GM23338 (cell line): ENCODE measurements at regions not wholly inside any gene's neighbourhood (a gene's known extent, or its start where the extent isn't known, plus 50 kb on each side); places are given as distances from the start of the nearest gene placed in this dataset.

Experiments
- ATAC-seq: fragments of 200-7000 bp; cut with Tn5 transposase; 3 replicates; pipeline ENCODE4 v1.9.1; 2020
- DNase-seq: peaks from one replicate; pipeline ENCODE4 v3.0.0-alpha.2; 2015; ENCODE audit warnings: low spot score
- H2AFZ ChIP-seq: fragments of 200-600 bp; sonication (generic); 2 replicates; pipeline ENCODE4 v1.8.0; 2016; ENCODE audit warnings: antibody characterized with exemption, mild to moderate bottlenecking, moderate library complexity
- H3F3A ChIP-seq: fragments of 200-600 bp; sonication (generic); replicated peaks from 2 replicates; pipeline ENCODE4 v1.8.0; 2017; ENCODE audit warnings: antibody characterized with exemption, mixed run types, low read depth
- H3K27ac ChIP-seq: fragments of 200-600 bp; sonication (generic); 2 replicates; pipeline ENCODE4 v1.6.1; 2016; ENCODE audit warnings: low read depth
- H3K27me3 ChIP-seq: fragments of 200-600 bp; sonication (generic); 2 replicates; pipeline ENCODE4 v1.8.0; 2016; ENCODE audit warnings: mild to moderate bottlenecking, mixed run types, moderate library complexity; ENCODE audit not compliant: insufficient read depth
- H3K36me3 ChIP-seq: fragments of 200-600 bp; sonication (generic); 2 replicates; pipeline ENCODE4 v1.8.0; 2016; ENCODE audit warnings: mild to moderate bottlenecking; ENCODE audit not compliant: insufficient read depth
- H3K4me1 ChIP-seq: fragments of 200-600 bp; sonication (generic); 2 replicates; pipeline ENCODE4 v1.8.0; 2016; ENCODE audit warnings: mild to moderate bottlenecking, moderate library complexity; ENCODE audit not compliant: insufficient read depth
- H3K4me2 ChIP-seq: fragments of 200-600 bp; sonication (generic); 2 replicates; pipeline ENCODE4 v1.7.1; 2017; ENCODE audit warnings: mixed run types
- H3K4me3 ChIP-seq: fragments of 200-600 bp; sonication (generic); 2 replicates; pipeline ENCODE4 v1.6.1; 2016; ENCODE audit warnings: mixed run types
- H3K79me2 ChIP-seq: fragments of 200-600 bp; sonication (generic); replicated peaks from 2 replicates; pipeline ENCODE4 v1.8.0; 2017; ENCODE audit warnings: mild to moderate bottlenecking; ENCODE audit not compliant: insufficient read depth
- H3K9me2 ChIP-seq: fragments of 200-600 bp; sonication (generic); 2 replicates; pipeline ENCODE4 v1.8.0; 2017; ENCODE audit not compliant: insufficient read depth
- H4K20me1 ChIP-seq: fragments of 200-600 bp; sonication (generic); replicated peaks from 2 replicates; pipeline ENCODE4 v1.8.0; 2017; ENCODE audit warnings: mild to moderate bottlenecking; ENCODE audit not compliant: insufficient read depth
- H3K27ac Mint-ChIP-seq: 2 replicates; pipeline ENCODE4 v1.8.0; 2020; ENCODE audit warnings: inconsistent platforms, mild to moderate bottlenecking, moderate library complexity, mixed read lengths
- H3K27me3 Mint-ChIP-seq: 3 replicates; pipeline ENCODE4 v1.8.0; 2022; ENCODE audit warnings: low read depth, mild to moderate bottlenecking, moderate library complexity, mixed read lengths, inconsistent platforms; ENCODE audit not compliant: insufficient read depth, poor library complexity
- H3K36me3 Mint-ChIP-seq: 3 replicates; pipeline ENCODE4 v1.8.0; 2021; ENCODE audit warnings: low read depth, mild to moderate bottlenecking, inconsistent platforms, moderate library complexity, mixed read lengths
- H3K4me1 Mint-ChIP-seq: 3 replicates; pipeline ENCODE4 v1.8.0; 2020; ENCODE audit warnings: mild to moderate bottlenecking, inconsistent platforms, mixed read lengths
- H3K4me3 Mint-ChIP-seq: 3 replicates; pipeline ENCODE4 v1.8.0; 2021; ENCODE audit warnings: moderate library complexity, mild to moderate bottlenecking, inconsistent platforms, mixed read lengths
- H3K9me3 Mint-ChIP-seq: 3 replicates; pipeline ENCODE4 v1.8.0; 2020; ENCODE audit warnings: moderate library complexity, mild to moderate bottlenecking, inconsistent platforms, mixed read lengths
- CREB1 ChIP-seq: fragments of 250-450 bp; sonication (Bioruptor Pico); IDR thresholded peaks from 2 replicates; pipeline ENCODE4 v1.5.0; 2020; ENCODE audit warnings: low read depth, mild to moderate bottlenecking, moderate library complexity
- CTCF ChIP-seq, 2 experiments: fragments of 200-600 bp in 1 of 2; sonication (generic) in 1 of 2; conservative IDR thresholded peaks; 2 replicates each; pipeline versions ENCODE4 v1.5.1 to v1.6.1; 2016 to 2017; ENCODE audit warnings: antibody characterized with exemption in 2 of 2, low read depth in 2 of 2, mild to moderate bottlenecking in 2 of 2, moderate library complexity in 1 of 2
- ETS1 ChIP-seq: IDR thresholded peaks from 2 replicates; pipeline ENCODE4 v1.6.1; 2016; ENCODE audit warnings: antibody characterized with exemption
- EZH2 ChIP-seq: fragments of 200-600 bp; sonication (generic); IDR thresholded peaks from one replicate; pipeline ENCODE4 v1.8.0; 2017; ENCODE audit warnings: antibody characterized with exemption, mild to moderate bottlenecking, low read depth; ENCODE audit not compliant: unreplicated experiment
- EZH2phosphoT487 ChIP-seq: fragments of 200-600 bp; sonication (generic); IDR thresholded peaks from one replicate; pipeline ENCODE4 v1.8.1; 2018; ENCODE audit warnings: antibody characterized with exemption; ENCODE audit not compliant: unreplicated experiment
- JUNB ChIP-seq: IDR thresholded peaks from one replicate; pipeline ENCODE4 v1.6.1; 2016; ENCODE audit warnings: antibody characterized with exemption; ENCODE audit not compliant: unreplicated experiment
- NANOG ChIP-seq: IDR thresholded peaks from 2 replicates; pipeline ENCODE4 v1.6.1; 2016; ENCODE audit warnings: antibody characterized with exemption, borderline replicate concordance
- POLR2AphosphoS5 ChIP-seq: IDR thresholded peaks from 2 replicates; pipeline ENCODE4 v1.6.1; 2016; ENCODE audit warnings: antibody characterized with exemption, low read depth
- ZNF114 ChIP-seq: fragments of 250-450 bp; sonication (Bioruptor Pico); IDR thresholded peaks from 2 replicates; pipeline ENCODE4 v1.5.0; 2020; ENCODE audit warnings: mild to moderate bottlenecking, moderate library complexity
- ZNF331 ChIP-seq: fragments of 250-450 bp; sonication (Bioruptor Pico); IDR thresholded peaks from 2 replicates; pipeline ENCODE4 v1.5.0; 2020; ENCODE audit warnings: low read depth, mild to moderate bottlenecking, moderate library complexity
- ZNF462 ChIP-seq: fragments of 250-450 bp; sonication (Bioruptor Pico); IDR thresholded peaks from 2 replicates; pipeline ENCODE4 v1.5.0; 2020; ENCODE audit warnings: mild to moderate bottlenecking, moderate library complexity

- TF ChIP-seq ZNF462 (CRISPR knock-in tag) (no peak), CREB1 (CRISPR knock-in tag) (no peak), JUNB (no peak), NANOG (no peak), ETS1 (no peak), EZH2phosphoT487 (no peak), POLR2AphosphoS5 (no peak)
These were observed 69.0 kb downstream of the ID4 start (continued) for GRCh38 chr6:19906171-19906570.

- Mint-ChIP-seq H3K4me1 (no peaks in the 10 kb centered on the region; the same call in 2 of the 3 replicates), H3K4me3 (no peak overlapping the region), H3K27ac (no peak overlapping the region), H3K27me3 (no peaks in the 10 kb centered on the region), H3K9me3 (0 out of 3 replicates have a peak, but pooled peaks cover 3% of the 10 kb centered on the region), H3K36me3 (no peaks in the 10 kb centered on the region; the same call in 2 of the 3 replicates)
- no peaks in the 10 kb centered on the region for H3F3A ChIP-seq
- no peaks in the 10 kb centered on the region for H3K36me3 ChIP-seq
- no peak for DNase-seq
- no peak overlapping the region for H3K4me2 ChIP-seq
- no peak overlapping the region for H3K27ac ChIP-seq
- no peaks in the 10 kb centered on the region for H3K4me1 ChIP-seq
- no peak for ATAC-seq
- H3K79me2 ChIP-seq: no peaks in the 10 kb centered on the region
- H3K27me3 ChIP-seq: no peaks in the 10 kb centered on the region
- H2AFZ ChIP-seq: no peak overlapping the region
- no peaks in the 10 kb centered on the region for H4K20me1 ChIP-seq
- peaks cover 3% of the 10 kb centered on the region; the same call in 1 of the 2 replicates for H3K9me2 ChIP-seq
- H3K4me3 ChIP-seq: no peak overlapping the region
- TF ChIP-seq ZNF114 (no peak), EZH2 (no peak), NANOG (no peak), POLR2AphosphoS5 (no peak), ETS1 (no peak), ZNF331 (CRISPR knock-in tag) (no peak), EZH2phosphoT487 (no peak), CTCF (conservative IDR thresholded peaks at IDR 0.05; ENCODE audit: low read depth in 2 of 2) (no peak)
These were observed 74.1 kb downstream of the ID4 start for GRCh38 chr6:19911223-19911622.
